ENCODE measurements at regions not wholly inside any gene's neighbourhood (a gene's known extent, or its start where the extent isn't known, plus 50 kb on each side); places are given as distances from the start of the nearest gene placed in this dataset.
A peak's percentile ranks its signal among the peaks of the same experiment; 100 is the strongest.

GRCh38 chr5:173697931-173698579 lies 81.6 kb upstream of the BOD1 start:
- Mint-ChIP-seq H3K27ac (ENCODE audit: unreplicated experiment) (no peak overlapping the region), H3K4me1 (ENCODE audit: low read depth, unreplicated experiment) (peaks cover 14% of the 10 kb centered on the region), H3K36me3 (ENCODE audit: unreplicated experiment) (no peaks in the 10 kb centered on the region), H3K4me3 (ENCODE audit: unreplicated experiment) (no peak overlapping the region), H3K27me3 (ENCODE audit: unreplicated experiment) (peaks cover 4% of the 10 kb centered on the region), H3K9me3 (ENCODE audit: unreplicated experiment) (peaks cover 2% of the 10 kb centered on the region)
- no peak for TF ChIP-seq CTCF (IDR thresholded peaks at IDR 0.05; ENCODE audit: partially characterized antibody, unreplicated experiment)
- no peak for DNase-seq

- Mint-ChIP-seq H3K27me3 (ENCODE audit: unreplicated experiment) (peaks cover 2% of the 10 kb centered on the region), H3K4me3 (ENCODE audit: unreplicated experiment) (no peak overlapping the region), H3K36me3 (ENCODE audit: unreplicated experiment) (no peaks in the 10 kb centered on the region), H3K4me1 (ENCODE audit: low read depth, unreplicated experiment) (peaks cover 21% of the 10 kb centered on the region), H3K27ac (ENCODE audit: unreplicated experiment) (no peak overlapping the region), H3K9me3 (ENCODE audit: unreplicated experiment) (peaks cover 6% of the 10 kb centered on the region)
- no peak for TF ChIP-seq CTCF (IDR thresholded peaks at IDR 0.05; ENCODE audit: partially characterized antibody, unreplicated experiment)
- DNase-seq = no peak
These were observed 83.5 kb upstream of the BOD1 start for GRCh38 chr5:173699966-173700365.

- H3K4me1 Mint-ChIP-seq (ENCODE audit: low read depth, unreplicated experiment) = peaks cover 40% of the 10 kb centered on the region
These were observed 87.0 kb upstream of the BOD1 start for GRCh38 chr5:173703466-173703865.

DNA sequence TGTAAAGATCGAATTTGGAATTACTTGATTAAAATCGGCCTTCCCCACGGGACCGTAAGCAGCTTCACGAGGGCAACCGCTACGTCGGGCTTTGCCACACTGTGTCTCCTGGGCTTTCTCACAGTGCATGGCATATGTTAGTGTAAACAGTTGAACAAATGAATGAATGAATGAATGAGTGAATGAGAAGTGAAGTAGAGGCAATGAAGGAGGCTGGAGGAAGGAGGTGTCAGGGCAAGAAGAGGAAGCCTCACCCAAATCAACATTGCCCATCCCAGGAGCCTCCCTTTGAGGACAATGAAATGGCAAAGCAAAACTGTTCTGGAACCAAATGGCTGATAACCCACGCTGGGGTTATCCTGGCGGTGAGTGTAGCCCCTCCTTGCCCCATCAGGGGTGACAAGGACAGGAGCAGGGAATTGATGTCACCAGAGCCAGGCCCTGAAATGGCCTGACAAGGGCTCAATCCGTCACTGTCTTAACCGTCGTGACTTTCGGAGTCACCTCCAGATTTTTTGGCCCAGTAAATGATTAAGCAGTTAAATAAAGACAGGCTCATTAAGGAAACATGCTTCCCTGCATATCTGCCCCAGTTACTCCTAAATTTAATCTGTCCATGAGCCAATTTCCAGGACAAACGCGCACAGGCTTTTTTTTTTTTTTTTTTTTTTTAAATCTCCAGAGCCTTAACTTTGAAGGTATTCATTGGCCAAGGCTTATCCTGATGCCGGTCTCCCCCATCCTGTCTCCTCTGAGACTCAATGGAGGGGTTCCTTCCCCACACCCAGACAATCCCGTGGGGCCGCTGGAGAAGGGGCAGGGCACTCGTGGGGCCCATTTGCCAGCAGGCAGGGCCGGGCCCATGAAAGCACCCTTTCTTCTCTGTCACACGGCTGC lies 88.4 kb upstream of the BOD1 start:
- peaks cover 2% of the 10 kb centered on the region for H3K27me3 Mint-ChIP-seq (ENCODE audit: unreplicated experiment)
- H3K4me1 Mint-ChIP-seq (ENCODE audit: low read depth, unreplicated experiment) = peaks cover 38% of the 10 kb centered on the region
- DNase-seq = no peak
- TF ChIP-seq CTCF (IDR thresholded peaks at IDR 0.05; ENCODE audit: partially characterized antibody, unreplicated experiment) = no peak
- H3K9me3 Mint-ChIP-seq (ENCODE audit: unreplicated experiment) = peaks cover 6% of the 10 kb centered on the region
- H3K27ac Mint-ChIP-seq (ENCODE audit: unreplicated experiment) = peak overlapping the region; percentile 23
- no peaks in the 10 kb centered on the region for H3K36me3 Mint-ChIP-seq (ENCODE audit: unreplicated experiment)
- H3K4me3 Mint-ChIP-seq (ENCODE audit: unreplicated experiment) = peak overlapping the region; percentile 5

More at GRCh38 chr5:173703466-173703865, 87.0 kb upstream of the BOD1 start:
- Mint-ChIP-seq H3K27me3 (ENCODE audit: unreplicated experiment) (peaks cover 4% of the 10 kb centered on the region), H3K4me3 (ENCODE audit: unreplicated experiment) (no peak overlapping the region), H3K9me3 (ENCODE audit: unreplicated experiment) (peaks cover 6% of the 10 kb centered on the region), H3K27ac (ENCODE audit: unreplicated experiment) (no peak overlapping the region), H3K36me3 (ENCODE audit: unreplicated experiment) (no peaks in the 10 kb centered on the region)
- no peak for TF ChIP-seq CTCF (IDR thresholded peaks at IDR 0.05; ENCODE audit: partially characterized antibody, unreplicated experiment)
- no peak for DNase-seq
